Psoas muscle (tissue), 7 donors: ENCODE measurements at regions not wholly inside any gene's neighbourhood (a gene's known extent, or its start where the extent isn't known, plus 50 kb on each side); places are given as distances from the start of the nearest gene placed in this dataset.

ENCODE experiments used
- ATAC-seq, 4 donors: fragments of 200-7000 bp; cut with Tn5 transposase; one replicate each; pipeline ENCODE4 v1.9.1; 2020; ENCODE audit warnings: moderate library complexity in 3 of 4, mild to moderate bottlenecking in 2 of 4
- DNase-seq, 2 donors: peaks; one replicate each; pipeline ENCODE4 v3.0.0-alpha.2; 2020
- H3K27ac ChIP-seq: fragments of 200-600 bp; one replicate; pipeline ENCODE4 v1.8.0; 2022
- H3K27me3 ChIP-seq, 3 donors: fragments of 200-600 bp in 1 of 3; one replicate each; pipeline versions ENCODE4 v1.6.1 to v1.8.0; 2013 to 2022; ENCODE audit warnings: low read length in 2 of 3, mild to moderate bottlenecking in 2 of 3, moderate library complexity in 1 of 3; ENCODE audit not compliant: insufficient read depth in 3 of 3
- H3K36me3 ChIP-seq, 2 donors: fragments of 200-600 bp in 1 of 2; one replicate each; pipeline versions ENCODE4 v1.6.1 to v1.8.0; 2013 to 2022; ENCODE audit warnings: low read depth in 1 of 2, mild to moderate bottlenecking in 1 of 2, moderate library complexity in 1 of 2; ENCODE audit not compliant: insufficient read depth in 1 of 2
- H3K4me1 ChIP-seq: fragments of 200-600 bp; one replicate; pipeline ENCODE4 v1.8.0; 2022
- H3K4me3 ChIP-seq: fragments of 200-600 bp; one replicate; pipeline ENCODE4 v1.8.0; 2022; ENCODE audit warnings: mild to moderate bottlenecking
- H3K9me3 ChIP-seq: fragments of 200-600 bp; one replicate; pipeline ENCODE4 v1.8.0; 2022
- WGBS, 3 donors: extraction: QIAGEN DNeasy Blood & Tissue Kit; methylation state at CpG; one replicate each; pipeline versions ENCODE4 v1.1.6 to v1.1.7; 2013; 5-methylcytosine and 5-hydroxymethylcytosine counted together
- intact Hi-C, 2 donors: fragments of 100-400 bp; cut with DNase I; formaldehyde crosslinking; loops; one replicate each; pipeline versions ENCODE4 v1.11.0 to v1.14.2; 2022
- TF ChIP-seq, protein P1 (sequence below): fragments of 200-600 bp; IDR thresholded peaks from one replicate; pipeline ENCODE4 v1.8.0; 2022; ENCODE audit warnings: antibody characterized with exemption
- donor health status: healthy with polysubstance abuse.
- donor health status: DM: no; HTN: no; CAD: no; lungs with moderate emphysema.
- donor health status: Bipolar disorder and iron deficiency.
- donor health status: healthy.
- donor health status: DM: yes; HTN: yes; CAD: no.
- donor health status: DM: no; HTN: no; CAD: no.
- donor health status: DM: yes; HTN: yes; CAD: no.

DNA sequence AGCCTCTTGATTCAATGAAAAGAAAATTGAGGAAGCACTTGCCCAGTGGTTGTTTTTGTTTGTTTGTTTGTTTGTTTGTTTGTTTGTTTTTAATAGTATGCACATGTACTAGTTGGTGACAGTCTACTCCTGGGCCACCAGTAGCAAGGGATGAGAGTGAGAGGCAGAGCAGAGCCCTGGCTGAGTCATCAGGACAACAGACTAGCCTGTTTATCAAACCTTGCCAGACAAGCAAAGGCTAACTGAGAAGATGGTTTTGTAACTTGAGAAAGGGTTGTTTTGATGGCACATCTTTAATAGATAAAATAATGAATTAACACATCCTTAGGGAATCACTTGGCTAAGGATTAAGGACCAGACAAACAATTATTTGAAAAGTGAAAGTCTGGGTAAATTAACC, 78.1 kb downstream of the INHBA start:
- no peak overlapping the region for H3K4me3 ChIP-seq
- intact Hi-C loops: no loop called here
- H3K36me3 ChIP-seq: no peaks in the 10 kb centered on the region
- no peak overlapping the region for H3K27ac ChIP-seq
- H3K9me3 ChIP-seq: no peaks in the 10 kb centered on the region
- DNase-seq (no peak), ATAC-seq (no peak)
- no peaks in the 10 kb centered on the region for H3K27me3 ChIP-seq
- TF ChIP-seq, protein P1, sequence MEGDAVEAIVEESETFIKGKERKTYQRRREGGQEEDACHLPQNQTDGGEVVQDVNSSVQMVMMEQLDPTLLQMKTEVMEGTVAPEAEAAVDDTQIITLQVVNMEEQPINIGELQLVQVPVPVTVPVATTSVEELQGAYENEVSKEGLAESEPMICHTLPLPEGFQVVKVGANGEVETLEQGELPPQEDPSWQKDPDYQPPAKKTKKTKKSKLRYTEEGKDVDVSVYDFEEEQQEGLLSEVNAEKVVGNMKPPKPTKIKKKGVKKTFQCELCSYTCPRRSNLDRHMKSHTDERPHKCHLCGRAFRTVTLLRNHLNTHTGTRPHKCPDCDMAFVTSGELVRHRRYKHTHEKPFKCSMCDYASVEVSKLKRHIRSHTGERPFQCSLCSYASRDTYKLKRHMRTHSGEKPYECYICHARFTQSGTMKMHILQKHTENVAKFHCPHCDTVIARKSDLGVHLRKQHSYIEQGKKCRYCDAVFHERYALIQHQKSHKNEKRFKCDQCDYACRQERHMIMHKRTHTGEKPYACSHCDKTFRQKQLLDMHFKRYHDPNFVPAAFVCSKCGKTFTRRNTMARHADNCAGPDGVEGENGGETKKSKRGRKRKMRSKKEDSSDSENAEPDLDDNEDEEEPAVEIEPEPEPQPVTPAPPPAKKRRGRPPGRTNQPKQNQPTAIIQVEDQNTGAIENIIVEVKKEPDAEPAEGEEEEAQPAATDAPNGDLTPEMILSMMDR: no peak
- no peaks in the 10 kb centered on the region for H3K4me1 ChIP-seq

DNA sequence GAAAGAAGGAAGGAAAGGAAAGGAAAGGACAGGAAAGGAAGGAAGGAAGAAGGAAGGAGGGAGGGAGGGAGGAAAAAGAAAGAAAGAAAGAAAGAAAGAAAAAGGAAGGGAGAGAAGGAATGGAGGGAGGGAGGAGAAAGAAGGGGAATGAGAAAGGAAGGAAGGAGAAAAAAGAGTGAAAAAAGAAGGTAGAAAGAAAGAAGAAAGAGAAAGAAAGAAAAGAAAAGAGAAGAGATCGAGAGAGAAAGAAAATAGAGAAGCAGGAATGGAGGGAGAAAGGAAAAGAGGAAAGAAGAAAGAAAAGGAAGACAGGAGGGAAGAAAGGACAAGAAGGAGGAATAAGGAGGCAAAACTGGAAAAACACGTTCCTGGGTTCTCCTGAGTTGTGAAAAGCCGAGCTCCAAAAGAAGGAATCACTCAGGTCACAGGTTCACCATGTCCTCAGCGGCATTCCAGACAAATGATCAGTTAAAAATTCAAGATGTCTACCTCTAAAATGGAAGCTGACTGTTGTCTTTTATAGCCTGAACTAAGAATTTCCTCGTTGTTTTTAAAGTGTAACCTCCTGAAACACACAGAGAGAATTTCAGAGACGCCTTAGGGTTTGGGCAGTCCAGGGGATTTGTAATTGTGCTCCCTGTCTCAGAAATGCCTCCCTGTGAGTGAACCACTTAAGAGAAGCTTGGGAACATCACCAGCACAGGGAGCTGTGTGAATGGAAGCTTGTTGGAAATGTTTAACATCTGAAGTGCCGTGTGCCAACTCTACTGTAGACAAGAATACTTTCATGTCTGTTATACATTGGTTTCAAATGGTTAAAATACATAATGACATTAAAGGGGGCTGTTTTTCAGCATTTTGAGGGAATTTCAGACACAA, 80.7 kb downstream of the INHBA start:
- no peak overlapping the region for H3K27ac ChIP-seq
- no peaks in the 10 kb centered on the region for H3K27me3 ChIP-seq
- no peaks in the 10 kb centered on the region for H3K9me3 ChIP-seq
- no peak for ATAC-seq
- H3K4me1 ChIP-seq: no peaks in the 10 kb centered on the region
- no peak overlapping the region for H3K4me3 ChIP-seq
- TF ChIP-seq, protein P1: no peak
- DNase-seq: no peak
- 81 to 85% (median 84%) methylated on average over 7 of the region's 7 CpGs for WGBS, 3 donors
- H3K36me3 ChIP-seq: no peaks in the 10 kb centered on the region
- intact Hi-C loops: no loop called here

DNA sequence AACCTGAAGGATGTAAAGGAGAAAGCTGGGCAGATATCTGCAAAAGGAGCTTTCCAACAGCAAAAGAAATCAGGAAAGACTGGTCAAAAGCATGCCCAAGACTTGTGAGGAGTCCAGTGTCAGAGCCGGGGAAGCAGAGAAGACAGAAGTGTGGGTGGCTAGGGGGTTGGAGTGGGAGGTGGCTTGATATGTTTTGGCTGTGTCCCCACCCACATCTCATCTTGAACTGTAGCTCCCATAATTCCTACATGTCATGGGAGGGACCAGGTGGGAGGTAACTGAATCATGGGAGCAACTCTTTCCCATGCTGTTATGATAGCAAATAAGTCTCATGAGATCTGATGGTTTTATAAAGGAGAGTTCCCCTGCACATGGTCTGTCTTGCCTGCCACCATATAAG, 84.9 kb downstream of the INHBA start:
- Histone ChIP-seq H3K4me1 (no peaks in the 10 kb centered on the region), H3K9me3 (no peaks in the 10 kb centered on the region), H3K27ac (no peak overlapping the region), H3K36me3 (no peaks in the 10 kb centered on the region), H3K4me3 (no peak overlapping the region), H3K27me3 (no peaks in the 10 kb centered on the region)
- 87 to 95% (median 89%) methylated on average over 1 of the region's 1 CpG for WGBS, 3 donors
- DNase-seq (no peak), ATAC-seq (no peak)
- TF ChIP-seq, protein P1: no peak
- intact Hi-C loops: no loop called here

DNA sequence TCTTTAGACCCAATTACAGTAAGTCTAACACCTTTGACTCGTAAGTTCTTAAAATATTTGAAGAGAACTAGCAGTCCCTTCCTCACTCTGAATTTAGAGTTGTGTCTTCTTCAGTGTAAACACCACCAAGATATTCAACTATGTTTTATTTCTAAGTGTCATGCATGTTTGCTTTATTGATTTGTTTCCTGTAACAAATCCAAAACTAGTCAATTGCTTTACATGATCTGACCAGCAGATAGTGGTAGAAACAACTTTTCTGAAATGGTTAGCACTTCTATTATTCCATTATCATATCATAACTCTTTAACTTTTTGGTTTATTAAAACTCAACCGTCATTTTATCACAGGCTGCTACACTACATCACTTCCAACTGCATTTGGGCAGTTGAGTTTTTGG, 90.1 kb downstream of the INHBA start:
- intact Hi-C loops: no loop called here
- no peak for DNase-seq

More for the DNA sequence above, 90.1 kb downstream of the INHBA start:
- H3K9me3 ChIP-seq: no peaks in the 10 kb centered on the region
- ATAC-seq: no peak
- H3K27me3 ChIP-seq: no peaks in the 10 kb centered on the region
- TF ChIP-seq, protein P1: no peak
- H3K36me3 ChIP-seq: no peaks in the 10 kb centered on the region
- WGBS, 3 donors: 82 to 85% (median 82%) methylated on average over 2 of the region's 2 CpGs
- H3K27ac ChIP-seq: no peak overlapping the region
- H3K4me1 ChIP-seq: no peaks in the 10 kb centered on the region
- no peak overlapping the region for H3K4me3 ChIP-seq
